ENCODE measurements at regions not wholly inside any gene's neighbourhood (a gene's known extent, or its start where the extent isn't known, plus 50 kb on each side); places are given as distances from the start of the nearest gene placed in this dataset.

DNA sequence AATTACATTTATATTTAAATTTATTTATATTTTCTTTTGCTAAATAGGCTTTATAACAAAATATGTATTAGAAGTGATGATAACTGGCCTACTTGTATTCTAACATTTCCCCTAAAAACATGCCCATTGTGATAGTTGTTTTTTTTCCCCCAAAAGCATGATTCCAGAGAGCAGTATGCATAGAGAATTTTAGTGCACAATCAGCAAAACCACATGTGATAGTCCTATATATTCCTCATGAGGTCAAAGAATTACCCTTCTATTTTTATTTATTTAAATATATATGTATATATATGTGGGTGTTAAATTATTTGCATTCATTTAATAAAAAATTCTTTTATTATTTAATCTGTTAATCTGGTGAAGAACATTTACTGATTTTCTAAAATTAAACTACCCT is 78.2 kb upstream of the TLL1 start:
- TF ChIP-seq EZH2 (IDR thresholded peaks at IDR 0.05; ENCODE audit: borderline replicate concordance, insufficient read depth, low read length, poor library complexity, severe bottlenecking) (no peak), POLR2AphosphoS5 (IDR thresholded peaks at IDR 0.05) (no peak), SMC3 (conservative IDR thresholded peaks at IDR 0.05; ENCODE audit: poor library complexity) (no peak), RAD21 (conservative IDR thresholded peaks at IDR 0.05) (no peak), TAF1 (IDR thresholded peaks at IDR 0.05; ENCODE audit: low read depth) (no peak), REST (IDR thresholded peaks at IDR 0.05; ENCODE audit: borderline replicate concordance) (no peak), CTCF (IDR thresholded peaks at IDR 0.05; ENCODE audit: poor library complexity, severe bottlenecking) (no peak), MXI1 (conservative IDR thresholded peaks at IDR 0.05; ENCODE audit: poor library complexity, severe bottlenecking) (no peak), EP300 (conservative IDR thresholded peaks at IDR 0.05; ENCODE audit: poor library complexity, severe bottlenecking) (no peak)
- Histone ChIP-seq H3K27ac (ENCODE audit: low read length) (no peak overlapping the region), H3K9ac (ENCODE audit: low read length) (no peak overlapping the region), H4K20me1 (ENCODE audit: insufficient read depth) (no peaks in the 10 kb centered on the region), H3K79me2 (replicated peaks; ENCODE audit: insufficient read depth, low read length) (no peaks in the 10 kb centered on the region), H3K9me3 (ENCODE audit: low read length) (no peaks in the 10 kb centered on the region), H3K4me2 (ENCODE audit: low read length) (no peak overlapping the region), H3K9me2 (ENCODE audit: insufficient read depth, low read length) (no peaks in the 10 kb centered on the region), H3K4me3 (ENCODE audit: low read length) (no peak overlapping the region), H3K27me3 (ENCODE audit: insufficient read depth, low read depth, low read length) (no peaks in the 10 kb centered on the region), H3F3A (ENCODE audit: insufficient read depth, low read length, poor library complexity, severe bottlenecking) (no peaks in the 10 kb centered on the region), H2AFZ (ENCODE audit: low read depth, low read length) (no peak overlapping the region), H3K36me3 (ENCODE audit: insufficient read depth, low read length) (no peaks in the 10 kb centered on the region)

- Histone ChIP-seq H3K27ac (ENCODE audit: low read length) (no peak overlapping the region), H3K9me3 (ENCODE audit: low read length) (no peaks in the 10 kb centered on the region), H3K9me2 (ENCODE audit: insufficient read depth, low read length) (no peaks in the 10 kb centered on the region), H3K36me3 (ENCODE audit: insufficient read depth, low read length) (no peaks in the 10 kb centered on the region), H2AFZ (ENCODE audit: low read depth, low read length) (no peak overlapping the region), H3K79me2 (replicated peaks; ENCODE audit: insufficient read depth, low read length) (no peaks in the 10 kb centered on the region), H3F3A (ENCODE audit: insufficient read depth, low read length, poor library complexity, severe bottlenecking) (no peaks in the 10 kb centered on the region), H3K4me3 (ENCODE audit: low read length) (no peak overlapping the region), H3K9ac (ENCODE audit: low read length) (no peak overlapping the region), H4K20me1 (ENCODE audit: insufficient read depth) (no peaks in the 10 kb centered on the region), H3K4me2 (ENCODE audit: low read length) (no peak overlapping the region), H3K27me3 (ENCODE audit: insufficient read depth, low read depth, low read length) (no peaks in the 10 kb centered on the region)
- TF ChIP-seq RAD21 (conservative IDR thresholded peaks at IDR 0.05) (no peak), EZH2 (IDR thresholded peaks at IDR 0.05; ENCODE audit: borderline replicate concordance, insufficient read depth, low read length, poor library complexity, severe bottlenecking) (no peak), TAF1 (IDR thresholded peaks at IDR 0.05; ENCODE audit: low read depth) (no peak), MXI1 (conservative IDR thresholded peaks at IDR 0.05; ENCODE audit: poor library complexity, severe bottlenecking) (no peak), SMC3 (conservative IDR thresholded peaks at IDR 0.05; ENCODE audit: poor library complexity) (no peak), POLR2AphosphoS5 (IDR thresholded peaks at IDR 0.05) (no peak), CTCF (IDR thresholded peaks at IDR 0.05; ENCODE audit: poor library complexity, severe bottlenecking) (no peak), REST (IDR thresholded peaks at IDR 0.05; ENCODE audit: borderline replicate concordance) (no peak), EP300 (conservative IDR thresholded peaks at IDR 0.05; ENCODE audit: poor library complexity, severe bottlenecking) (no peak)
Observed at GRCh38 chr4:165799384-165799815, 73.6 kb upstream of the TLL1 start.
